ENCODE measurements at regions not wholly inside any gene's neighbourhood (a gene's known extent, or its start where the extent isn't known, plus 50 kb on each side); places are given as distances from the start of the nearest gene placed in this dataset.
A peak's percentile ranks its signal among the peaks of the same experiment; 100 is the strongest.

- Histone ChIP-seq H3K4me3 (ENCODE audit: low read length in 3 of 3) (no peak overlapping the region), H3K36me3 (ENCODE audit: control insufficient read depth in 2 of 3, insufficient read depth in 3 of 3, low read length in 3 of 3) (no peaks in the 10 kb centered on the region), H3K4me1 (ENCODE audit: control insufficient read depth in 2 of 3, insufficient read depth in 2 of 3, low read depth in 1 of 3, low read length in 3 of 3) (peaks cover 0 to 3% (median 2%) of the 10 kb centered on the region in 3 donors), H3K9ac (ENCODE audit: low read length in 3 of 3) (no peak overlapping the region), H3K9me3 (ENCODE audit: control insufficient read depth in 2 of 3, insufficient read depth in 1 of 3, low read length in 3 of 3) (peaks cover 0 to 2% (median 0%) of the 10 kb centered on the region in 3 donors), H3K27ac (ENCODE audit: low read depth in 2 of 2, low read length in 2 of 2) (no peak overlapping the region), H3K27me3 (ENCODE audit: control insufficient read depth, insufficient read depth, low read length) (no peaks in the 10 kb centered on the region)
- DNase-seq (no peak), FAIRE-seq (no peak)
- intact Hi-C loops (cut with DNase I): no loop called here
- TF ChIP-seq CTCF (IDR thresholded peaks at IDR 0.05; ENCODE audit: borderline replicate concordance, extremely low read depth, insufficient read depth): no peak
These were observed 51.6 kb upstream of the ATF3 start for GRCh38 chr1:212556822-212557549.

- peak overlapping the region; percentile 36 to 75 (median 57) for H3K4me3 ChIP-seq (ENCODE audit: low read length in 3 of 3)
- H3K9ac ChIP-seq (ENCODE audit: low read length in 3 of 3): peak overlapping the region; percentile 38 to 94 (median 79)
- peaks cover 0 to 2% (median 0%) of the 10 kb centered on the region in 3 donors for H3K9me3 ChIP-seq (ENCODE audit: control insufficient read depth in 2 of 3, insufficient read depth in 1 of 3, low read length in 3 of 3)
- peaks cover 0 to 3% (median 2%) of the 10 kb centered on the region in 3 donors for H3K4me1 ChIP-seq (ENCODE audit: control insufficient read depth in 2 of 3, insufficient read depth in 2 of 3, low read depth in 1 of 3, low read length in 3 of 3)
- FAIRE-seq (no peak), DNase-seq (peak in 4 of 5 donors; percentile 52 to 90 (median 65))
- no peaks in the 10 kb centered on the region for H3K27me3 ChIP-seq (ENCODE audit: control insufficient read depth, insufficient read depth, low read length)
- TF ChIP-seq CTCF (IDR thresholded peaks at IDR 0.05; ENCODE audit: borderline replicate concordance, extremely low read depth, insufficient read depth): no peak
- intact Hi-C loops (cut with DNase I): no loop called here
- no peaks in the 10 kb centered on the region for H3K36me3 ChIP-seq (ENCODE audit: control insufficient read depth in 2 of 3, insufficient read depth in 3 of 3, low read length in 3 of 3)
- peak overlapping the region; percentile 89 to 90 for H3K27ac ChIP-seq (ENCODE audit: low read depth in 2 of 2, low read length in 2 of 2)
These were observed 50.5 kb upstream of the ATF3 start for GRCh38 chr1:212557739-212558692.

- intact Hi-C loops (cut with DNase I): no loop called here
- Histone ChIP-seq H3K9ac (ENCODE audit: low read length in 3 of 3) (peak overlapping the region; percentile 55 to 94 (median 79)), H3K4me3 (ENCODE audit: low read length in 3 of 3) (peak overlapping the region; percentile 64 to 77 (median 75)), H3K9me3 (ENCODE audit: control insufficient read depth in 2 of 3, insufficient read depth in 1 of 3, low read length in 3 of 3) (peaks cover 0 to 2% (median 0%) of the 10 kb centered on the region in 3 donors), H3K27ac (ENCODE audit: low read depth in 2 of 2, low read length in 2 of 2) (peak overlapping the region; percentile 89 to 90), H3K27me3 (ENCODE audit: control insufficient read depth, insufficient read depth, low read length) (no peaks in the 10 kb centered on the region), H3K4me1 (ENCODE audit: control insufficient read depth in 2 of 3, insufficient read depth in 2 of 3, low read depth in 1 of 3, low read length in 3 of 3) (peaks cover 0 to 3% (median 2%) of the 10 kb centered on the region in 3 donors), H3K36me3 (ENCODE audit: control insufficient read depth in 2 of 3, insufficient read depth in 3 of 3, low read length in 3 of 3) (no peaks in the 10 kb centered on the region)
- FAIRE-seq (no peak), DNase-seq (peak; percentile 94 to 98 (median 97))
- no peak for TF ChIP-seq CTCF (IDR thresholded peaks at IDR 0.05; ENCODE audit: borderline replicate concordance, extremely low read depth, insufficient read depth)
These were observed 49.7 kb upstream of the ATF3 start for GRCh38 chr1:212558693-212559480.

All from kidney (tissue), 13 donors.